SK-N-SH (cell line): ENCODE measurements at regions not wholly inside any gene's neighbourhood (a gene's known extent, or its start where the extent isn't known, plus 50 kb on each side); places are given as distances from the start of the nearest gene placed in this dataset.

Source experiments
- CTCF ChIP-seq: fragments of 200-600 bp; sonication (generic); IDR thresholded peaks from 2 replicates; pipeline ENCODE4 v1.6.1; 2017; ENCODE audit warnings: antibody characterized with exemption, mild to moderate bottlenecking, moderate library complexity
- MAX ChIP-seq: IDR thresholded peaks from 2 replicates; pipeline ENCODE4 v1.4.0; 2012; ENCODE audit warnings: low read depth
- RFX5 ChIP-seq: IDR thresholded peaks from 2 replicates; pipeline ENCODE4 v1.6.1; 2012; ENCODE audit warnings: mild to moderate bottlenecking, improper control_type of control experiment, low read length

- TF ChIP-seq MAX (no peak), CTCF (no peak), RFX5 (no peak)
Measured at GRCh38 chr10:9416331-9416730, 1361.8 kb downstream of the GATA3 start.
